ENCODE measurements at regions not wholly inside any gene's neighbourhood (a gene's known extent, or its start where the extent isn't known, plus 50 kb on each side); places are given as distances from the start of the nearest gene placed in this dataset.

DNA sequence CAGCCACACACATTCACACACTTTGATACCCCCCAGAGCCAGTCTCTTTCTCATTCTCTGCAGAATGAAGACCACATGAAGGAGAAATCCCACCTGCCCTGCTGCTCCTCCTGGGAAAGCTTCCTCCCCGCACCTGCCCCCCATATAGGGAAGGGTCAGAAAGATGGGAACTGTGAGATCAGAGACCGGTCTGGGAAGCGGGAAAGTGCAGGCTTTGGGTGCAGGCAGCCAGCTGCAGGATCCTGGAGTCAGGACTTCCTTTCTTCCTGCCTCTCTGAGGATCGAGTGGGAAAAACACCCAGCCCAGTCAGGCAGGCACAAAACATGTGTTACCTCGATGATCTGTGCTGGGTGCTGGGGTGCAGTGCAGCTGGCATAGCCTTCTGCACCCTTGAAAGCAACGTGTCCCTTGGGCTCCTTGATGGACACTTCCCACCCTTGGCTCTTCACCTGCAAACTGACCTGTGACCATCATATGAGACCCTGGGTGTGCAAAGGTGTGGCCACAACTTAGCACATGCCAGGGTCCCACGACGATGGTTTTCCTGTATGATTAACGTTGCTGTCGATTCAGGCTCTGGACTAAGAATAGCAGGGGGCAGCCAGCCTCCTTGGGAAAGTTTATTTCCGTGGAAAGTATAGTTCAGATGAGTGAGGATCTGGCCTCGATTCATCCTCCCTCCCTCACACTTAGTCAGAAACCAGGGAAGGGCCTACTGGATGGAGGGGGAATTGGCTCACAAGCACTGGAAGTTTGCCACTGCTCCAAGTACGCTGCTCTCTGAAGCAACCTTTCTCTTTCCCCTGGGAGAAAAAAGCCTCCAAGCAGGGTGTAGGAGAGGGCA is 105.4 kb upstream of the MED13L start:
- no peak for DNase-seq

DNA sequence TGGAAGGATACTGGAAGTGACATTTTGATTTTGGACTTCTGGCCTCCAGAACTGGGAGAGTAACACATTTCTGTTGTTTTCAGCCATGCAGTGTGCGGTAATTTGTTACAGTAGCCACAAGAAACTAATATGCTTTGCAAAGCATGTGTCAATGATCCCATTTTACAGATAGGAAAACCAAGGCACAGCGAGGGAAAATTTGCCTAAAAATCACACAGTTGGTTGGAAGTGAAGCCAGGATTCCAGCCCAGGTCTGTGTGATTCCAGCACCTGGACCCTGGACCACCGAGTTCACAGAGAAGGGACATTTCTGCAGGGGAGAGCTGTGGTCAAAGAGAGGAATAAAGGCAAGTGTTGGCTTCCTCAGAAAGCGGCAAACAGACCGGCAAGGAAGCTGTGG is 106.7 kb upstream of the MED13L start:
- no peak for DNase-seq

- DNase-seq, result no peak
Measured at GRCh38 chr12:116384691-116385485, 107.4 kb upstream of the MED13L start.

GRCh38 chr12:116385486-116386217 is 108.2 kb upstream of the MED13L start:
- DNase-seq, result no peak

DNA sequence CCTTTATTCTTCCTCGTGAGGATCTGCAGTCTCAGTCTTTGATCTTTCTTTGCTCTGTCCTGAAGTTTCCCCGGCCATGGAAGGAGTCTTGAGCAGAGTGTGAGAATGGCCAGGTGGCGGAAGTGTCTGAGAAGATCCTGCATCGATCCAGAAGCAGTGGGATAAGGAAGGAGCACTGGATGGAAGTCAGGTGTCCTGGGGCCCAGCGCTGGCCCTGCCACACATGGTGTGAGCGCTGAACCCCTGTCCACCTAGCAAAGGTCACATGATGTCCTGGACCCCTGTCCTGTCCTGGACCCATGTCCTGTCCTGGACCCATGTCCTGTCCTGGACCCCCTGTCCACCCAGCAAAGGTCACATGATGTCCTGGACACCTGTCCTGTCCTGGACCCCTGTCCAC is 111.8 kb upstream of the MED13L start:
- DNase-seq, result no peak

- no peak for DNase-seq
Measured at GRCh38 chr12:116389990-116390389, 112.5 kb upstream of the MED13L start.

DNA sequence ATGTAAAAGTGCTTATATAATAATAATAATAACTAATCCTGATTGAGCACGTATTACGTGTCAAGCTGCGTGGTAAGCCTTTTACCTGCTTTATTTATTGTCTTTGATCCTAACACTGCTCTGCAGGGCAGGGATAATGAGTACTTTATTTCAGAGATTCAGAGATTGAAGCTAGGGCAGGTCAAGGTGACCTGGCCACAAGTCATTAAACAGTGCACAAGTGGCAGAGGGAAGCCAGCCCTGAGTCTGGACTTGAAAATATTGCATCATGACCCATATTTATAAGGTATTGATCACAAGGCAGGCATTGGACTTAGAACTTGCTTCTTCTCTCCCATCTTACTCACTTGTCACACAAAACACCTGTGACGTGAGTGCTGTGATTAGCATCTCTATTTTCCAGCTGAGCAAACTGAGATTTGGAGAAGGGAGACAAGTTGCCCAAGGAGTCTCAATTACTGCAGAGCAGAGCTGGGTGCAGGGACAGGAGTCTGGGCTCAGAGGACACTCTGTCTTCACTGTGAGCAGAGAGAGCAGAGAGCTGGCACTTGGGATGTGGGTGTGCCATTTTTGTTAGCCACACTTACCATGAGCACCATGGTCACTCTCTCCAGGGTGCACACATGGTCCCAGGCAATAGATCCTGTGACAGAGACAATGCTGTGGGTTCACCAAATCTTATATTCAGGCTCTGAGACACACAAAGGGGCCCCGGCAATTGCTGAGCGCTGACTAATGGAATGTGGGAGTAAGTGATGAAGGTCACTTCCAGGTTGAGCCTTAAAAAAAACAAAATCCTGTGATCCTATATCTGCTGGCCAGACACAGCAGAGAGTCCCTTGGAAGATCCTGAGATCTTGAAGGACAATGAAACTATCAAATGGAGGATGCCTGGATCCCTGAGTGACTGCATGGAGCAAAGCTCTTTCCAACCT is 113.2 kb upstream of the MED13L start:
- DNase-seq, result no peak

DNA sequence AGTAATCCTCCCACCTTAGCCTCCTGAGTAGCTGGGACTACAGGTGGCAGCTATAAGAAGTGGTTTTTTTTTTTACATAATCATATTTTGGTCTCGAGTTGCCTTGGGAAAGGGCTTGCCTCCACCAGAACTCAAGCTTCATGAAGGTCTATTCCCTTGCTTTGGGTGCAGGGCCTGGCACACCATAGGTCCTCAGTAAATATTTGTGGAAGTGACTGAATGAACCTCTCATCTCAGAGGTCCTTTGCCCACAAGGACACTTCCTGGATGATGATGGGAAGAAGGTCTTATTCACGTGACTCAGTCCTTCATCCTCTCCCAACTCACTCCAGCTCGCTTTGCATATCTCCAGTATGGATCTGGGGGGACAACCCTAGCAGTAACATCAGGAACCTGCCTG is 114.0 kb upstream of the MED13L start:
- no peak for DNase-seq

GRCh38 chr12:116392061-116392460 is 114.6 kb upstream of the MED13L start:
- DNase-seq, result no peak

GRCh38 chr12:116393255-116393654 is 115.8 kb upstream of the MED13L start:
- no peak for DNase-seq

DNA sequence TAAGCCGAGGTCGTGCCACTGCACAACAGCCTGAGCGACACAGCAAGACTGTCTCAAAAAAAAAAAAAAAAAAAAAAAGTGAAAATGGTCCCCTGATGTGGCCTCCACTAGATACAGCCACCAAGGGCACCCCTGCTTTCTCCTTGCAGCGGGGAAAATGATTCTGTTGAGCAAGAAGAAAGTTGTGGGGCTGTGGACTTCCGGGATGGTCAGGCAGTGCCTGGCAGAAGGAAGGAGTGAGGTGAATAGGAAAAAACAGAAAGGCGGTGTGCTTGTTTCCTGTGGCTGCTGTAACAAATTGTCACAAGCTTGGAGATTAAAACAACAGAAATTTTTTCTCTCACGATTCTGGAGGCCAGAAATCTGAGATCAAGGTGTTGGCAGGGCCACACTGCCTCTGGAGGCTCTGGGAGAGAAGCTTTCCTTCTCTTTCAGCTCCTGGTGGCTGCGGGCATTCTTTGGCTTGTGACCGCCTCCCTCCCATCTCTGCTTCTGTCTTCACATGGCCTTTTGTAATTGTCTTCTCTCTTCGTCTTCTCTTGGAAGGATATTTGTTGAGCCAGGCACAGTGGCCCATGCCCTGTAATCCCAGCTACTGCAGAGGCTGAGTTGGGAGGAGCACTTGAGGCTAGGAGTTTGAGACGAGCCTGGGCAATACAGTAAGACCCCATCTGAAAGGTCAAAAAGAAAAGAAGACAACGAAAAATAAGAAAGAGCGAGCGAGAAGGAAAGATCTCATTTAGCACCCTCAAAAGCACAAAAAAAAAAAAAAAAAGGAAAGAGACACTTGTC is 116.6 kb upstream of the MED13L start:
- no peak for DNase-seq

- no peak for DNase-seq
Measured at GRCh38 chr12:116395396-116395795, 117.9 kb upstream of the MED13L start.

GRCh38 chr12:116397148-116397547 is 119.7 kb upstream of the MED13L start:
- DNase-seq, result no peak

DNA sequence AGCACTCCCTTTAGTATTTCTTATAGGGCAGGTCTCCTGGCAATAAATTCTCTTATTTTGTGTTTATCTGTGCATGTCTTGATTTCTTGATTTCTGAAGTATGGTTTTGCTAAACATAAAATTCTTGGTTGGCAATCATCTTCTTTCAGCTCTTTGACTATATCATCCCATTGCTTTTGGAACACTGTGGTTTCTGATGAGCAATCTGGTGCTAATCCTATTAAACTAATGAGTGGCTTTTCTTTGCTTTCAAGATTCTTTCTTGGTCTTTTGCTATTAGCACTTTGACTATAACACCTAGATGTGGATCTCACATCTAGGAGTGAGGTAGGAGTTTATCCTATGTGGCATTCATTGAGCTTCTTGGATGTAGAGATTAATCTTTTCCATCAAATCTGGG is 120.7 kb upstream of the MED13L start:
- DNase-seq, result no peak

GRCh38 chr12:116399055-116399454 is 121.6 kb upstream of the MED13L start:
- no peak for DNase-seq

DNA sequence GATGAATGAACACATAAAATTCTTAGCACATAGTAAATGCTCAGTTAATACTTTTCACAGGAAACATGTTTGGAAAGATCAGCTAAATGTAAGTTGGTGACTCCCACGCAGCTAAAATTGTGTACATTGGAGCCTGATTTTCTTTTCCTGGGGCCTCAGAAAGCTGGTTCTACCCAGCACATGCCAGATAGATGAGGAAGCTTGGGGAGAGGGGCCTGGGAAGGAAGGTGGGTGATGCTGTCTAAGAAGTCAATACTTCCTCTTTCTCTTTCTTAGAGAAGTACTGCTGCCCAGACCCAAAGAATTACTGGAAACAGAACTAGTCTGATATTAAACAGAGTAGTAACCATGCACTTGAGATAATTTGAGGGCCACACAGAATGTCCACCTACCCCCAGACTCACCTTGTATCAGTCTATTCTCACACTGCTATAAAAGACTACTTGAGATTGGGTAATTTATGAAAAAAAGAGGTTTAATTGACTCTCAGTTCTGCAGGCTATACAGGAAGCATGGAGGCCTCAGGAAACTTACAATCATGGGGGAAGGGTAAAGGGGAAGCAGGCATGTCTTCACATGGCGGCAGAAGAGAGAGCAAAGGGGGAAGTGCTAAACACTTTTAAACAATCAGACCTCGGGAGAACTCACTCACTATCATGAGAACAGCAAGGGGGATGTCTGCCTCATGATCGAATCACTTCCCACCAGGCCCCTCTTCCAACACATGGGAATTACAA is 123.3 kb upstream of the MED13L start:
- DNase-seq, result no peak

- DNase-seq, result no peak
Measured at GRCh38 chr12:116401565-116401964, 124.1 kb upstream of the MED13L start.

DNA sequence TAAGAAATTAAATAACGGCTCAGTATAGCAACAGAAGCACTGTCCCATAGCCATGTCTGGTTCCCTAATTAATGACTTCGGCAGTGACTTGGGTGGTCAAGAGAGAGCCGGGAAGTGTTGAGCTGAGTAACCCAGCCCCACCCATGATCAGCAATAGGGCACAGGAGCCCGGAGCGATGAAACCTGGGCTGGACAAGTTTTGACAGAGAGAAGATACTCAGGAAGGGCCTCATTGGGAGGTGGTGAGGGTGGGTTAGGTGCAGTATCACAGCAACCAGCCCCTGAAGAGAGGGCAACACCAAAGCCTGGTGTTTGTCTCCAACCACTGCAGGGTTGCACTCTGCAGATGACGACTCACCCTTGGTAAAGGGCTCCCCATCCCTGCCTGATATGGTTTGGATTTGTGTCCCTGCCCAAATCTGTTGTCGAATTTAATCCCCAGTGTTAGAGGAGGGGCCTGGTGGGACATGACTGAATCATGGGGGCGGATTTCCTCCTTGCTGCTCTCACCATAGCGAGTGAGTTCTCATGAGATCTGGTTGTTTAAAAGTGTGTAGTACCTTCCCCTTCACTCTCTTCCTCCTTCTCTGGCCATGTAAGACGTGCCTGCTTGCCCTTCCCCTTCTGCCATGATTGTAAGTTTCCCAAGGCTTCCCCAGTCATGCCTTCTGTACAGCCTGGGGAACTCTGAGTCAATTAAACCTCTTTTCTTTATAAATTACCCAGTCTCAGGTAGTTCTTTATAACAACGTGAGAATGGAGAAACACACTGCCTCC is 124.9 kb upstream of the MED13L start:
- DNase-seq, result no peak

- DNase-seq, result no peak
Measured at GRCh38 chr12:116403546-116403945, 126.1 kb upstream of the MED13L start.

DNA sequence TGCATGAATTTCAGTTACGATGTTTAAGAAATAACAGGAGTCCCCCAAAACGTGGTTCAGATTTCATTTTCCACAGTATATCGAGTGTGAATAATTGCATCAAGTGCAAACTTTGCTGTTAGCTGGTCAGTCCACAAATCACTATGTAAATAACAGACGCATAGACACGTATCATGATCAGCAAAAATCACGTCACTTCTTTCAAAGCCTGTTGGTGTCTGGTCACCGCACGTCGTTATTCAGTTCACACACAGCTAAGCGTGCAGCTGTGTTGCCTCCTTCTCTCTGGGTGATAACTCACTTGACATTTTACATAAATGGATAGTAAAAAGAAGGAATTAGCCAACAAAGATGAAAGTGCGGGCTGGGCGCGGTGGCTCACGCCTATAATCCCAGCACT is 126.8 kb upstream of the MED13L start:
- no peak for DNase-seq

Data from activated T-cell treated with anti-CD3 and anti-CD28 coated beads, Interleukin-2, amount 50 U/mL, for 1 hour (primary cell).